NCI-H2081 (cell line): ENCODE measurements at regions not wholly inside any gene's neighbourhood (a gene's known extent, or its start where the extent isn't known, plus 50 kb on each side); places are given as distances from the start of the nearest gene placed in this dataset.
"Not testable (repeated sequence)": the region's sequence is repeated elsewhere in the genome, so short reads cannot be mapped to it uniquely, and the experiment has no call there.

Source experiments
- DNase-seq, 2 experiments: peaks; one replicate each; lab custom pipeline; 2025; lab: John Stamatoyannopoulos, UW

GRCh38 chr21:34219334-34220060, 144.3 kb upstream of the KCNE2 start:
- no peak for DNase-seq

GRCh38 chr21:34220556-34221195, 143.1 kb upstream of the KCNE2 start:
- no peak for DNase-seq

GRCh38 chr21:34221331-34222030, 142.3 kb upstream of the KCNE2 start:
- DNase-seq = no peak

GRCh38 chr21:34222031-34222335, 141.8 kb upstream of the KCNE2 start:
- DNase-seq = no peak

GRCh38 chr21:34223376-34223775, 140.4 kb upstream of the KCNE2 start:
- no peak for DNase-seq

- no peak for DNase-seq
These were observed 136.4 kb upstream of the KCNE2 start for GRCh38 chr21:34227386-34227852.

- DNase-seq = no peak
These were observed 135.0 kb upstream of the KCNE2 start for GRCh38 chr21:34228792-34229191.

GRCh38 chr21:34229353-34229752, 134.5 kb upstream of the KCNE2 start:
- DNase-seq = no peak

- DNase-seq = not testable (repeated sequence)
These were observed 130.1 kb upstream of the KCNE2 start for GRCh38 chr21:34233741-34234140.

- no peak for DNase-seq
These were observed 128.3 kb upstream of the KCNE2 start for GRCh38 chr21:34235514-34235913.

- DNase-seq = no peak
These were observed 120.8 kb upstream of the KCNE2 start for GRCh38 chr21:34242973-34243372.

- no peak for DNase-seq
These were observed 120.2 kb upstream of the KCNE2 start for GRCh38 chr21:34243562-34243961.

GRCh38 chr21:34252751-34253150, 111.1 kb upstream of the KCNE2 start:
- DNase-seq = no peak

GRCh38 chr21:34255073-34255472, 108.7 kb upstream of the KCNE2 start:
- DNase-seq = no peak

GRCh38 chr21:34260277-34261008, 103.4 kb upstream of the KCNE2 start:
- no peak for DNase-seq

GRCh38 chr21:34261841-34262468, 101.9 kb upstream of the KCNE2 start:
- no peak for DNase-seq

GRCh38 chr21:34262469-34262845, 101.3 kb upstream of the KCNE2 start:
- no peak for DNase-seq

GRCh38 chr21:34263629-34264028, 100.2 kb upstream of the KCNE2 start:
- DNase-seq = no peak

- no peak for DNase-seq
These were observed 97.5 kb upstream of the KCNE2 start for GRCh38 chr21:34266351-34266750.

- DNase-seq = no peak
These were observed 95.3 kb upstream of the KCNE2 start for GRCh38 chr21:34268493-34268892.

GRCh38 chr21:34270411-34270810, 93.4 kb upstream of the KCNE2 start:
- no peak for DNase-seq

- DNase-seq = no peak
These were observed 92.5 kb upstream of the KCNE2 start for GRCh38 chr21:34271189-34271851.
